Trophoblast cell (in vitro differentiated cells and primary cell): ENCODE measurements at regions not wholly inside any gene's neighbourhood (a gene's known extent, or its start where the extent isn't known, plus 50 kb on each side); places are given as distances from the start of the nearest gene placed in this dataset.

Source experiments
- DNase-seq, 2 donors: peaks; one replicate each; pipeline ENCODE4 v3.0.0-alpha.2; 2016
- H2AFZ ChIP-seq: 2 replicates; pipeline ENCODE4 v1.6.1; 2013; ENCODE audit warnings: low read length, moderate library complexity, mild to moderate bottlenecking; ENCODE audit not compliant: insufficient read depth, poor library complexity
- H2AK5ac ChIP-seq: 2 replicates; pipeline ENCODE4 v1.6.1; 2013; ENCODE audit warnings: mild to moderate bottlenecking, low read length
- H2BK120ac ChIP-seq: 2 replicates; pipeline ENCODE4 v1.6.1; 2013; ENCODE audit warnings: low read length, mild to moderate bottlenecking, moderate library complexity; ENCODE audit not compliant: insufficient read depth, poor library complexity
- H2BK12ac ChIP-seq: 2 replicates; pipeline ENCODE4 v1.6.1; 2013; ENCODE audit warnings: mild to moderate bottlenecking, low read length, moderate library complexity
- H2BK5ac ChIP-seq: 2 replicates; pipeline ENCODE4 v1.6.1; 2013; ENCODE audit warnings: low read length, low read depth, moderate library complexity, mild to moderate bottlenecking; ENCODE audit not compliant: poor library complexity
- H3K14ac ChIP-seq: 2 replicates; pipeline ENCODE4 v1.6.1; 2013; ENCODE audit warnings: mild to moderate bottlenecking, low read length
- H3K18ac ChIP-seq: 2 replicates; pipeline ENCODE4 v1.6.1; 2013; ENCODE audit warnings: mild to moderate bottlenecking, low read length
- H3K23ac ChIP-seq: 2 replicates; pipeline ENCODE4 v1.6.1; 2013; ENCODE audit warnings: low read length
- H3K27ac ChIP-seq: 2 replicates; pipeline ENCODE4 v1.5.1; 2013; ENCODE audit warnings: low read depth, mild to moderate bottlenecking, inconsistent platforms, low read length, moderate library complexity
- H3K27me3 ChIP-seq: 2 replicates; pipeline ENCODE4 v1.6.1; 2013; ENCODE audit warnings: inconsistent platforms, mild to moderate bottlenecking, low read length, moderate library complexity; ENCODE audit not compliant: insufficient read depth
- H3K36me3 ChIP-seq, 2 experiments: 1 replicate in 1 of 2; 2 replicates in 1 of 2; pipeline ENCODE4 v1.6.1; 2013; ENCODE audit warnings: low read length in 2 of 2, mild to moderate bottlenecking in 2 of 2, moderate library complexity in 1 of 2; ENCODE audit not compliant: insufficient read depth in 2 of 2, control insufficient read depth in 1 of 2
- H3K4ac ChIP-seq: 2 replicates; pipeline ENCODE4 v1.6.1; 2013; ENCODE audit warnings: low read depth, mild to moderate bottlenecking, low read length, moderate library complexity
- H3K4me1 ChIP-seq, 2 experiments: 1 replicate in 1 of 2; 2 replicates in 1 of 2; pipeline ENCODE4 v1.6.1; 2013; ENCODE audit warnings: low read length in 2 of 2, mild to moderate bottlenecking in 2 of 2, moderate library complexity in 1 of 2; ENCODE audit not compliant: insufficient read depth in 2 of 2, control insufficient read depth in 1 of 2
- H3K4me2 ChIP-seq: 2 replicates; pipeline ENCODE4 v1.6.1; 2013; ENCODE audit warnings: inconsistent platforms, mild to moderate bottlenecking, low read length, moderate library complexity
- H3K4me3 ChIP-seq: 2 replicates; pipeline ENCODE4 v1.5.1; 2013; ENCODE audit warnings: mild to moderate bottlenecking, low read depth, low read length, inconsistent platforms
- H3K79me1 ChIP-seq: one replicate; pipeline ENCODE4 v1.6.1; 2013; ENCODE audit warnings: low read length
- H3K79me2 ChIP-seq: 2 replicates; pipeline ENCODE4 v1.6.1; 2013; ENCODE audit warnings: low read length, mild to moderate bottlenecking; ENCODE audit not compliant: control insufficient read depth, insufficient read depth, poor library complexity
- H3K9ac ChIP-seq: 2 replicates; pipeline ENCODE4 v1.6.1; 2013; ENCODE audit warnings: mild to moderate bottlenecking, low read length
- H3K9me3 ChIP-seq: 2 replicates; pipeline ENCODE4 v1.6.1; 2013; ENCODE audit warnings: low read depth, mild to moderate bottlenecking, control low read depth, inconsistent platforms, low read length; ENCODE audit not compliant: insufficient read depth
- H4K12ac ChIP-seq: 2 replicates; pipeline ENCODE4 v1.6.1; 2013; ENCODE audit warnings: low read depth, mild to moderate bottlenecking, low read length, moderate library complexity
- H4K8ac ChIP-seq: 2 replicates; pipeline ENCODE4 v1.6.1; 2013; ENCODE audit warnings: low read depth, mild to moderate bottlenecking, low read length, moderate library complexity
- H4K91ac ChIP-seq: one replicate; pipeline ENCODE4 v1.6.1; 2013; ENCODE audit warnings: low read depth, mild to moderate bottlenecking, low read length, moderate library complexity
- WGBS: extraction: QIAGEN DNeasy Blood & Tissue Kit; methylation state at CpG from one replicate; pipeline ENCODE4 v1.1.7; 2013; ENCODE audit warnings: missing lambda C conversion rate; ENCODE audit not compliant: insufficient read length, insufficient coverage; ENCODE audit errors: extremely low coverage; 5-methylcytosine and 5-hydroxymethylcytosine counted together

GRCh38 chr13:67791047-67791446 lies 560.9 kb upstream of the PCDH9 start:
- no peak for DNase-seq
- WGBS: no CpG with 5 or more reads among the region's 4 CpGs
- no peak overlapping the region for H3K4me3 ChIP-seq
- no peak overlapping the region for H2BK120ac ChIP-seq
- no peak overlapping the region for H3K4me2 ChIP-seq
- H3K79me1 ChIP-seq: no peaks in the 10 kb centered on the region
- H4K12ac ChIP-seq: no peak overlapping the region
- no peaks in the 10 kb centered on the region for H3K9me3 ChIP-seq
- no peak overlapping the region for H2AK5ac ChIP-seq
- no peak overlapping the region for H3K23ac ChIP-seq
- no peak overlapping the region for H3K9ac ChIP-seq
- no peaks in the 10 kb centered on the region for H3K27me3 ChIP-seq
- H3K27ac ChIP-seq: no peak overlapping the region
- H2AFZ ChIP-seq: no peak overlapping the region
- no peak overlapping the region for H3K18ac ChIP-seq
- no peaks in the 10 kb centered on the region for H3K79me2 ChIP-seq
- H4K8ac ChIP-seq: no peak overlapping the region
- no peaks in the 10 kb centered on the region for H3K36me3 ChIP-seq
- H2BK5ac ChIP-seq: no peak overlapping the region
- no peak overlapping the region for H3K14ac ChIP-seq
- H2BK12ac ChIP-seq: no peak overlapping the region
- H4K91ac ChIP-seq: no peak overlapping the region
- H3K4me1 ChIP-seq: no peaks in the 10 kb centered on the region
- H3K4ac ChIP-seq: no peak overlapping the region

GRCh38 chr13:67776151-67776550 lies 546.0 kb upstream of the PCDH9 start:
- no peak for DNase-seq
- H3K14ac ChIP-seq: no peak overlapping the region
- H3K9ac ChIP-seq: no peak overlapping the region
- H3K9me3 ChIP-seq: peaks cover 5% of the 10 kb centered on the region
- no peak overlapping the region for H3K18ac ChIP-seq
- H3K23ac ChIP-seq: no peak overlapping the region
- no peak overlapping the region for H2AK5ac ChIP-seq
- no peak overlapping the region for H3K27ac ChIP-seq
- H3K27me3 ChIP-seq: no peaks in the 10 kb centered on the region
- H2AFZ ChIP-seq: no peak overlapping the region
- H3K36me3 ChIP-seq: no peaks in the 10 kb centered on the region
- no peak overlapping the region for H3K4ac ChIP-seq
- no peaks in the 10 kb centered on the region for H3K4me1 ChIP-seq
- no CpG with 5 or more reads among the region's 3 CpGs for WGBS
- no peak overlapping the region for H3K4me2 ChIP-seq
- no peak overlapping the region for H2BK120ac ChIP-seq
- no peak overlapping the region for H3K4me3 ChIP-seq
- H2BK5ac ChIP-seq: no peak overlapping the region
- no peak overlapping the region for H4K91ac ChIP-seq
- H4K12ac ChIP-seq: no peak overlapping the region
- no peak overlapping the region for H2BK12ac ChIP-seq
- no peaks in the 10 kb centered on the region for H3K79me1 ChIP-seq
- no peak overlapping the region for H4K8ac ChIP-seq
- no peaks in the 10 kb centered on the region for H3K79me2 ChIP-seq

- Histone ChIP-seq H3K4me1 (no peaks in the 10 kb centered on the region), H4K91ac (no peak overlapping the region), H3K4me3 (no peak overlapping the region), H3K79me1 (no peaks in the 10 kb centered on the region), H3K9me3 (peaks cover 5% of the 10 kb centered on the region), H3K4ac (no peak overlapping the region), H3K36me3 (no peaks in the 10 kb centered on the region), H3K4me2 (no peak overlapping the region), H3K14ac (no peak overlapping the region), H3K27me3 (no peaks in the 10 kb centered on the region), H3K9ac (no peak overlapping the region), H3K23ac (no peak overlapping the region), H3K27ac (no peak overlapping the region), H2BK120ac (no peak overlapping the region), H2BK5ac (no peak overlapping the region), H4K8ac (no peak overlapping the region), H3K18ac (no peak overlapping the region), H2AK5ac (no peak overlapping the region), H4K12ac (no peak overlapping the region), H3K79me2 (no peaks in the 10 kb centered on the region), H2AFZ (no peak overlapping the region), H2BK12ac (no peak overlapping the region)
- no peak for DNase-seq
These were observed 545.2 kb upstream of the PCDH9 start for GRCh38 chr13:67775359-67775758.

GRCh38 chr13:67772807-67773453 lies 542.8 kb upstream of the PCDH9 start:
- Histone ChIP-seq H2BK120ac (no peak overlapping the region), H2AK5ac (no peak overlapping the region), H4K91ac (no peak overlapping the region), H3K4me3 (no peak overlapping the region), H4K12ac (no peak overlapping the region), H2BK5ac (no peak overlapping the region), H3K27ac (no peak overlapping the region), H3K9me3 (peaks cover 5% of the 10 kb centered on the region), H3K27me3 (no peaks in the 10 kb centered on the region), H2AFZ (no peak overlapping the region), H3K18ac (no peak overlapping the region), H2BK12ac (no peak overlapping the region), H4K8ac (no peak overlapping the region), H3K4ac (no peak overlapping the region), H3K4me1 (no peaks in the 10 kb centered on the region), H3K23ac (no peak overlapping the region), H3K79me2 (peaks cover 2% of the 10 kb centered on the region), H3K4me2 (no peak overlapping the region), H3K14ac (no peak overlapping the region), H3K36me3 (no peaks in the 10 kb centered on the region), H3K79me1 (no peaks in the 10 kb centered on the region), H3K9ac (no peak overlapping the region)
- no CpG with 5 or more reads among the region's 37 CpGs for WGBS
- no peak for DNase-seq
